HG03175 (cell line): ENCODE measurements at regions not wholly inside any gene's neighbourhood (a gene's known extent, or its start where the extent isn't known, plus 50 kb on each side); places are given as distances from the start of the nearest gene placed in this dataset.
"Not testable (repeated sequence)": the region's sequence is repeated elsewhere in the genome, so short reads cannot be mapped to it uniquely, and the experiment has no call there.

Experiments used
- ATAC-seq: cut with Tn5 transposase; IDR thresholded peaks from one replicate; pipeline ENCODE4 v1.9.1; 2021; ENCODE audit warnings: mild to moderate bottlenecking, moderate library complexity; ENCODE audit not compliant: unreplicated experiment

DNA sequence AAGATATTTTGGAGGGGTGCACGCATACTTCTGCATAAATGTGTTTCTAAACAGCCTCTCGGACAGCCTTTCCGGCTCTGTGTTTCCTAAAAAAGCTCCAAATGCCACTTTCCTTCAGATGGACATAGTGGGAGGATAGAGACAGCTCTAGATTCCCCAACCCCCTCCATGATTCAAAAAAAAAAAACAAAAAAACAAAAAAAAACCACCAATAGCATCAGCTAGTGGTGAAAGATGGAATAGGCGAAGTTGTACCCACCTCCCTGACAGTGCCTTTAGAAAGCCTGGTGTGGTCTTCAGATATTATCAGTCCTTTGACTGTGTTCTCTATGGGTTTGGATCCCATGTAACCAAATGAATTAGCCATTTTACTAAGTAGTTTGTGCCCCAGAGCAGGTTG lies 94.1 kb downstream of the PHETA1 start:
- ATAC-seq: no peak

DNA sequence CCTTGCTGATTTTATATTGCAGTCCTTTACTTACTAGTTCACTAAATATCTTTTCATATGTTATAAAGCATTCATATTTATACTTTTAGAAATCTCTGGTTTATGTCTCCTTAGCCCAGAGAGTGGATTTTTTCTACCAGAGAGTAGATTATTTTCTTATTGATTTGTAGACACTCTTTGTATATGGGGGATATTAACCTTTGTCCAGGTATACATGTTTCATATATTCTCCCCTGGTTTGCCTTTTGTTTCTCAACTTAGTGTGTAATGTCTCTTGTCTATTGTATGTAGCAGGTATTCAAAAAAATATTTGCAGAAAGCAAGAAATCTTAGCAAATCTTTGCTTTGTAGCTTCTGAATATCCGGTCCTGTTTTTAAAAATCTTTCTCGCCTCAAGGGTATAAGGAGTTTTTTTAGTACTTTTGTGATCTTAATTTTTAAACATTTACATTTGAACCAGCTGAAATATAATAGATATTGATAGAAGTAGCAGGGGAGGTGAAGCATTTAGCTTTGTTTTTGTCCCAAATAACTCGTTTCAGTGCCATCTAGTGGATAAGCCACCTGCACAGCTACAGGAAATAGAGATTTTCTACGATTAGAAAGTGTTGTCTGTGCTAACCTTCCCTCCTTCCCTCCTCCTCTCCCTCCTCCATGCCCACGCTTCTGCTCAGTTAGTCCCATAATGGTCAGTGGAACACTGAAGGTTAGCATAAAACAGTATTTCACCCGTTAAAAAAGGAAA lies 97.0 kb downstream of the PHETA1 start:
- ATAC-seq: no peak

DNA sequence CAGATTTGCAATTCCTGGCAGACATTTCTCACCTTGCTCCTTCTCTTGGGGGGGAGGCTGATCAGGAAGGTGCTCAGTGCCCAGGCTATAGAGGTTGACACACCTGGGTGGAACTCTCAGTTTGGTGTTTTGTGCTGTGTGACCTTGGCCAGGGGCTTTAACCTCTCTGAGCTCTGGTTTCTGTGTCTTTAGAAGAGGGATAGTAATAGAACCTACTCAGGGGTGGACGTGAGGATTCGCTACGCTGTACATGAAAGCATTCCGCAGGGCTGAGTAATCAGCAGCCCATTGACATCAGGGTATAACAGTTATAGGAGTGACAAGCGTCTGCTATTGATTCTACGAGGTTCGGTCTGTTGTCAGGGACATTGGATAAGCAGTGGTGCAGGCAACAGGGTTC lies 98.1 kb downstream of the PHETA1 start:
- no peak for ATAC-seq

DNA sequence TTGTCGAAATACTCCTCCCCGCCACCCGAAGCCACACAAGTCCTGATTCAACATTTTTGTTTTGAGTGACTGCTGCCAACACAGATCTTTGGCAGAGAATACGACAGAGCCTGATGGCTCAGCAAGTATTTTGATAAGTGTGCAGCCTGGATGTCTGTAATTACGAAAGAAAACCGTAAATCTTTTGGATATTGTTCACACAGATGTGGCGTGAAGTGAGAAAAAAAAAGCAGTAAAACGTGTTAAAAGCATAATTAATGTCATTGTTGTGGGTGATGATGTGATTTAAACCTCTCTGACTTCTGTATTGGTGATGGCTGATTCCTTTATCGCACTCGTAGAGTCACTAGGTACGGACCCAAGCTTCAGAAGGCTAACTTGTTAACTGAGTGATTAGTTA lies 98.7 kb downstream of the PHETA1 start:
- no peak for ATAC-seq

DNA sequence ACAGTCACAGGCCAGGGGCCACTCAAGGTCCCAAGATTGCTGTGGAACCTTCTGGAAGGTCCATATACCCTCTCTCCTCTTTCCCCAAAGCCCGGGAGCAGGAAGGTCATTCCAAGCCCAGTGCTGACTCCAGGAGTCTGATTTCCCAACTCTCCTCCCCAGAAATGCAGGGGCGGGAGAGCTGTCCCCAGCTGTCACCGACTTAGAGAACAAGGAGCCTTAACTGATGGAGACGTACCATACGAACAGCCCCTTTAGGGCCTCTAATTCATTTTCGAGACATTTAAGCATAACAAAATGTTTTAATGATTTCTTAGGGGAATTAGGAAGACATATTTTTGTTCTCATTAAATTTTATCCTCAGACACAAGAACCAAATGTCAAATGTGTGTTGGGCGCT lies 99.2 kb downstream of the PHETA1 start:
- ATAC-seq: no peak

DNA sequence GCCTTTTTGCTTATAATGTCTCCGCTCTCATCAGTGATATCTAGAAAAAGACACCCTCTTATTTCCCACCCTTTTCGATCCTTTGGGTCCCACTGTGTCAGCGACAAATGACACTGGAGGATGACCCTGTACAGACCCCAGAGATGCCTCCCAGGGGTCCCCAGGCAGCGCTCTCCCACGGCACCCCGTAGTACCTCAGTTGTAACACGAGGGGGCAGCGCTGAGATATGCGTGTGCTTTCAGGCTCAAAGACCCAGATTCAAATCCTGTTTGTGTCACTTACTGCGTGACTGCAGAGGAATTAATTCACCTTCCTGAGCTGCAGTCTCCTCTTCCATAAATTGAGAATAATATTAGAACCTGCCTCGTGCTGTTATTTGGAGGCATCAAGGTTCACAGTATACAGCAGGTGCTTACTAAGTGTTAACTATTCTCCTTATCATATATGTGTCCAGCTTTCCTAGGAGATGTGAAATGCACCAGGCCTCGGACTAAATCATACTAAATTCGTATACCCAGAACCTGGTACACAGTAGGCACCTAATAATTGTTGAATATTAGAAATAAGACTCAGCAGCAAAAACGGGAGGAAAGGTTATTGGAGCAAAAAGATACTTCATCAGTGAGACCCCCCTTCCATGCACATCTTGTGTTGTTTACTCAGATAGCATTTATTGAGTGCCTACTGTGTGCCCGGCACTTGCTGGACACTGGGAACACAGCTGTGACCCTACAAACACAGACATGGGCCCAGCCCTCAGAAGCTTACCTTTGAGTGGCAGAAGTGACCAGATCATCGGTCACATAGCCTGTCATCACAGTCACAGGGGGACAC lies 99.9 kb downstream of the PHETA1 start:
- ATAC-seq: no peak

DNA sequence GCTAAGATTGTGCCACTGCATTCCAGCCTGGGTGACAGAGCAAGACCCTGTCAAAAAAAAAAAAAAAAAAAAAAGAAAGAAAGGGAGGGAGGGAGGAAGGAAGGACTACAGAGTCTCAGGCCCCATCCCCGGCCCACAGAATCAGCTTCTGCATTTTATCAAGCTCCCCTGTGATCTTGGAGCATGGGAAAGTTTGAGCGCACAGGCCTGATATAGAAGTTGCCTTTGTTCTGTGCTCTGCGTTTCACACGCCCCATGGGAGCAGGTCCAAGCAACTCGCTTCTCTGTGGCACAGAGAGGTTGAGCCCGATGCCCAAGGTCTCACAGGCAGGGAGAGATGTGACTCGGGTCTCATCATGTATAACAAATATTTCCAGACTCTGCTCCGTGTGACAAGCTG lies 101.8 kb downstream of the PHETA1 start:
- ATAC-seq: no peak

DNA sequence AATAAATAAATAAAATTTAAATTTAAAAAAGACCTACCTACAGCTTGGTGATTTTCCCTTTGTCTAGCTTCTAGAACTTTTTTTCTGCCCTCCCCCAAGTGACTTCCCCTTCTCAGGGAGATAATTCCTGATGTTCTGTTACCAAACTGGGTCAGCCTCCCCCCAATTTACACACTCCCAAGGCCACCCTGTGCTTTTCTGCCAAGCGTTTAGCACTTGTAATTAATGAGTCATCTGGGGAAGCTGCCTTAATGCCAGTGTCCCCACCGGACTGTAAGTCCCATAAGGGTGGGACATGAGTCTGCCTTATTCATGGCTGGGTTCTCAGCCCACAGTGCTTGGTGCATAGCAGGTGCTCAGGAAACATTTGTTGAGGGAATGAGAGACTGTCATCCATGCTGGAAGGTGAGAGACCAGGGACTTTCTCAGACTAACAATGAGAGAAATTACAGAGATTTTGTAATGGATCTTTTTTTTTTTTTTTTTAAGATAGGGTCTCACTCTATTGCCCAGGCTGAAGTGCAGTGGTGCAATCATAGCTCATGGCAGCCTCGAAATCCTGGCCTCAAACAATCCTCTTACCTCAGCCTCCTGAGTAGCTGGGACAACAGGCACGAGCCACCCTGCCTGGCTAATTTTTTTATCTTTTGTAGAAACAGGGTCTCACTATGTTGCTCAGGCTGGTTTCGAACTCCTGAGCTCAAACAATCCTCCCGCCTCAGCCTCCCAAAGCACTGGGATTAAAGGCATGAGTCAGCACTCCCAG lies 106.8 kb downstream of the PHETA1 start:
- ATAC-seq: no peak

DNA sequence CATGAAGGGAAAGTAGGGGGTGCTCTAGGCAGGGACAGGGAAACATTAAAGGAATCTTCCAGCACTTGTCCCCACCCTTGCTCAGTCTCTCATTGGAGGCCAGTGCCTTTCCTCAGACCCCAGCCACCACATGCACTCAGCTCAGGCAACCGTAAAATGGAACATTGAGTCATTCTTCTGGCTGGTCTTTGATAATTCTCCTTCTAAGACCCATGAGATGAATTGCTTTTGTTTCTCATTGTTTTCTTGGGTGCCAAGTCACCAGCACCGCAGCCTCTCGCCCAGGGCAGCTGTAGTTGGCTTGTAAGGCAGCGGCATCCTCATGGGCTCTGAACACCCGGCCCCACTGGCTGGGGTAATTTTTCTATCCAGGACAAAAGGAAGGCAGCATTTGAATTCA lies 108.2 kb downstream of the PHETA1 start:
- ATAC-seq: no peak

DNA sequence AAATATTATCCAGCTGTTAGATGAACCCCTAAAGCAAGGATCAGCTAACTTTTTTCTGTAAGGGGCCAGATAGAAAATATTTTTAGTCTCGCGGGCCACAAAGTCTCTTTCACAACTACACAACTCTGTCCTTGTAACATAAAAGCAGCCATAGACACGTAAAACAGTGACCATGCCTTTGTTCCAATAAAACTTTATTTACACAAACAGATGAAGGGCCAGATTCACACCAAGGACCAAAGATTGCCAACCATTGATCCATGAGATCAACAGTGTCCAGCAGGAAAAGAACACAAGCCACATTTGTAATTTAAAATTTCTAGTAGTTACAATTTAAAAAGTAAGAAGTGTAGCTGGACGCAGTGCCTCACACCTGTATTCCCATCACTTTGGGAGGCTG lies 109.7 kb downstream of the PHETA1 start:
- no peak for ATAC-seq

DNA sequence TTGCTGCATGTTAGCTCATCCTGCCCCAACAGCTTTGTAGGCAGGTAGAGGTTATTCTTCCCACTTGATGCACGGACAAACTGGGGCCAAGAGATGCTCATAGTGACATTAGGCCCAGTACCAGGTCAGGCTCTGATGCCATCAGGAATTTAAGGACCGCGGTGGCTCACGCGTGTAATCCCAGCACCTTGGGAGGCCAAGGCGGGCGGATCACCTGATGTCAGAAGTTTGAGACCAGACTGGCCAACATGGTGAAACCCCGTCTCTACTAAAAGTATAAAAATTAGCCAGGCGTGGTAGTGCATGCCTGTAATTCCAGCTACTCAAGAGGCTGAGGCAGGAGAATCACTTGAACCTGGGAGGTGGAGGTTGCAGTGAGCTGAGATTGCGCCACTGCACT lies 110.8 kb downstream of the PHETA1 start:
- not testable (repeated sequence) for ATAC-seq

DNA sequence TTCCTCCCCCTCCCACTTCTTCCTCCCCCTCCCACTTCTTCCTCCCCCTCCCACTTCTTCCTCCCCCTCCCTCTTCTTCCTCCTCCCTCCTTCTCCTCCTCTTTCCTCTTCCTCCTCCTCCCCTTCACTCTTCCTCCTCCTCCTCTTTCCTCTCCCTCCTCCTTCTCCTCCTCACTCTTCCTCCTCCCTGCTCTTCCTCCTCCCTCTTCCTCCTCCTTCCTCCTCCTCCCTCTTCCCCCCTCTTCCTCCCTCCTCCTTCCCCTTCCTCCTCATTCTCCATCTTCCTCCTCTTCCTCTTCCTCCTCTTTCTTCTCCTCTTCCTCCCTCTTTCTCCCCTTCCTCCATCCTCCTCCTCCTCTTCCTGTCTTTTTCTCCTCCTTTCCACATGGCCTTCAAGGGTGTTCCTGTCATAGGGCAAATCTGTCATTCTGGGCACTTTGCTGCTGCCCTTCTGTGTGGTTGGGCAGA lies 111.4 kb downstream of the PHETA1 start:
- no peak for ATAC-seq

DNA sequence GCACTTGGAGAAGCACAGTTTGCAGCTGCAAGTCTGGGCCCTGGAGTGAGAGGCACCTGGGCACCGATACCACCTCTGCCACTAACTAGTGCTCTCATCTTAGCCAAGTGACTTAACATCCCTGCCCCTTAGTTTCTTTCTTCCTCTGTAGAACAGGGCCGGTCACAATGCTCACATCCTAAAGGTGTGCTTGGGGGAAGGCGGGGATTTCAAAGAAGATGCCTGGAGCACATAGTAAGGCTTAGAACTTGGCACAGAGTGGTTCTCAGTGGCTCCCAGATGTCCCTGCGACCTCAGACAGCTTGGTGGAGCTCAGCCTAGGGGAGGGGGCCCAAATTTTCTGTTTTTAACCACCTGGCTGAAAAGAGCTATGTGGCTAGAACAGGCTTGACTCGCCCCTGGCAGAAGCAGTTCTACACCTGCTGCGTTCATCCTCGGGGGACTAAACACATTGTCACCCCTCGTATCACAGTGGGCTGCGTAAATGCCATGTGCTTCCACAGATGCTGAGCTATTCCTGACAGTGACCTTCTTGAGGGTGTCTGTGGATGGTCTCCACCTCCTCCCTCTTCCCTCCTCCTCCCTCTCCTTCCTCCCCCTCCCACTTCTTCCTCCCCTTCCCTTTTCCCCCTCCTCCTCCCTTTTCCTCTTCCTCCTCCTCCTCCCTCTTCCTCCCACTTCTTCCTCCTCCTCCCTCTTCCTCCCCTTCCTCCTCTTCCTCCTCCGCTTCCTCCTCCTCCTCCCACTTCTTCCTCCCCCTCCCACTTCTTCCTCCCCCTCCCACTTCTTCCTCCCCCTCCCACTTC lies 112.1 kb downstream of the PHETA1 start:
- no peak for ATAC-seq

DNA sequence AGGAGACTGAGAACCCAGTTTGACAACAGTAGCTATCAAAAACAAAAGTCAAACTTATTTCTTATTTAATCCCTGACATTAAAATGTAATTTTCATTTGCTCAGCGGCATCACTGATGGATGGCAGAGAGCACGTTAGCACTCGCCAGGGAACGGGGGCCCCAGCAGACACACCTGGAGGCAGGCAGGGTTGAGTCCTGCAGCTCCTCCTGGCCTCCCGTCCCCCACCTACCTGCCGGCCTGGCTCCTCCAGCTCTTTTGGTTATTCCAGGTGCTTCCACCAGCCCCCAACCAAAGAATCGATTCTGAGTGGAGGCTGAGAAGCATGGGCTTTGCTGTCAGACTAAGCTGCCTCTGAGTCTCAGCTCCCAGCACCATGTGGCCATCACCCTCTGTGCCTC lies 113.6 kb downstream of the PHETA1 start:
- no peak for ATAC-seq

DNA sequence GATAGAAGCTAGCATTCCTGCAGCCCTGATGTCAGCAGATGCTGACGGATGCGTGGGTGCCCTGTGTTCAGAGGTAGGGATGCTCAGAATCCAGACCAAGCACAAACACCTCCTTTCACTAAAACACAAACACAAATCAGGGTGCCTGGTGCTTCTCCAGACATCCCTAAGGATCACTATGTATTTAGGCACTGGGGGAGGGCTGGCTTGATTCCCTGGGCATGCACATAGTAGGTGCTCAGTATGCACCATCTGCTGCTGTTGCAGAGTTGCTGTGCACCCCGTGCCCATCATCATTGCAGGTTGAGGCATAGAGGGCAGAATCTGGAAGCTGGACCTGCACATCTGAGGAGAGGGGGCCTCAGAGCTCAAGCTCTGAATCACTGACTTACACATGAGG lies 114.8 kb downstream of the PHETA1 start:
- ATAC-seq: no peak

DNA sequence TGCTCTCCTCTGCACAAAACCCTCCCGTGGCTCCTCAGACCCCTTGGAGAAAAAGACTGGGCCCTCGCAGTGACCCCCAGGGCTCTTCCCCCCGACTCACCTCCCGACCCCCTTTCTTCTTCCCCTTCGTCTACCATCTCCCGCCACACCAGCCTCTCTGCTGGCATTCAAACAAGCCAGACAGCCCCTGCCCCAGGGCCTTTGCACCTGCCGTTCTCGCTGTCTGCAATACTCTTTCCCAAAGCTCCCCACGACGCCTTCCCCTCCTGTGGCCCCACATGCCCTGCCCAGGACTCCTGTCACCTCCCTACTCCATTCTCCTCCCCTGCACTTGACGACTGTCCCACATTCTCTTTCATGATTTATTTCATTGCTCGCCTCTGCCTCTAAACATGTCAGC lies 115.7 kb downstream of the PHETA1 start:
- ATAC-seq: no peak

DNA sequence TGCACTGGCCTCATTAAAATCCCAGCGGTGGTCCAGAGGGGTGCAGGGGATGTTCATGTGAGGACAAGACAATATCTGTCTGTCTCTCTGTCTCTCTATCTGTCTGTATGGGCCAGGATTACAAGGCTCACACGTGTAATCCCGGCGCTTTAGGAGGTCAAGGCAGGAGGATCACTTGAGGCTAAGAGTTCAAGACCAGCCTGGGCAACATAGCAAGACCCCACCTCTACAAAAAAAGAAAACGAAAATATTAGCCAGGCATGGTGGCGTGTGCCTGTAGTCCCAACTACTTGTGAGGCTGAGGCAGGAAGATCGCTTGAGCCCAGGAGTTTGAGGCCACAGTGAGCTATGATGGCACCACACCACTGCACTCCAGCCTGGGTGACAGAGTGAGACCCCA lies 117.1 kb downstream of the PHETA1 start:
- no peak for ATAC-seq

DNA sequence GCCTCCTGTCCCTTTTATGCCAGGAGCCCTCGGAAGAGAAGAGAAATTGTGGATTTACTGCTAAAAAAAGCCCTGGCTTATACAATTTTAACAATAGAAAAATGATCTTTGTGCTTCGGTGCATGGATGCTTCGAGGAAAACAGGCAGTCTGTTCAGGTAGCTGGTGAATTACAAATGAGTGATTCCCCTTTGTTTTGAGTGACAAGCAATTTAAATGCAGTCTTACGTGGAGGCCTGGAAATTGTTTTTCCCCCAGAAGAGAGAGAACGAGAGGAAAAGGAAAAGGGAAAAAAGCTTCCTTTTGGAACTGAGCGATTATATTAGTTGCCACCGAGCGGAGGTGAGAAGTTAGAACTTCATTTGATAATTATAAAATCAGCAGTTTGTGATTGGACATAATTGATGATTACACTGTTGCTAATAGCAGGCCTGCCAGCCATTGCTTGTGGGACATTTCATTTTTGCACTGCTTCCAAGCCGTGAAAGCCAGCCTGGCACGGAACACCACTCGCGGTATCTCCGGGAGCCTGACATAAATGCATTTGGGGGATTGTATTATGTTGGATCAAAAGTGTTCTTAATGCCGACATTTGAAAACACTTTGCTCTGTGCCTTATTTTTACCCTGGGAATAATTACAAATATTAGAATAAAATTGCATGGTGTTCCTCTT lies 117.7 kb downstream of the PHETA1 start:
- ATAC-seq: no peak

DNA sequence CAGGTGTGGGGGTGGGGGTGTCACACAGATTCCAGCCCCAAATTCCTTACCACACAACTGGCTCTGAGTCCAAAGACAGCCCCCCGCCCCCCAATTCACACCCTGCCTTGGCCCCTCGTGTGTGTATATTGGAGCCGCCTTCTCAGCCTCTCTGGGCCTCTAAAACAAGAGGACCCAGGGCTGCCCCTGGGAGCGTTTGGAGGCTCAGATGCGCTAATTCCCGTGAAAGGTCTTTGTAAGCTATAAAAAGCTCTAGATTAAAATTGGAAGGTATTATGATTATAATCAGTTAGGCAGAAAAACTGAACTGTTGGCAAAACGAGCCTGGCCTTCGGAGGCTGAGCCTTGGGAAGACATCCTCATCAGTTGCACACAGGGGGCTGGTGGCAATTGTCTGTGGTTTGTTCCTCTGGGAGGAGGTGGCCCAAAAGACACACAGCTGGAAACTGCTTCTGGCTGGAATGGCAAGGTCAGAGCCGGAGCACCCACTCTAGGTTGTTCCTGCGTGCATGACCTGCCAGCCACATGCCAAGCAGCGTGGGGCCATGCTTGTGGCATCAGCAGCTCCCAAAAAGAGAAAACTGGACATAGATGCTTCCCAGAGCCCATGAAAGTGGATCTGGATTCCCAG lies 118.5 kb downstream of the PHETA1 start:
- ATAC-seq: no peak

DNA sequence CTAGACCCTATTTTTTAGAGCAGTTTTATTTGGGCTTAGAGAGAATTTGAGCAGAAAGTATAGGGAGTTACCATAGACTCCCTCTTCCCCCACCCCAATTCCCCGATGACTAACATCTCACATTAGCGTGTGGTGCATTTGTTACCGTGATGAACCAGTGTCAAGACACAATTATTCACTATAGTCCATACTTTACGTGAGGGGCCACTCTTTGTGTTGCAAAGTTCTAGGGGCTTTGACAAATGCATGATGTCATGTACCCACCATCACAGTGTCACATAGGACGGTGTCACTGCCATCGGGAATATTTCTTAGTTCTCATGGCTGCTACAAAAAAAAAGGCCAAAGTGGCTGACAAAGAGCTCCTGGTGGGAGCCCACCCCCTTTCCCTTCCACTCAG lies 119.1 kb downstream of the PHETA1 start:
- no peak for ATAC-seq
